ENCODE measurements at regions not wholly inside any gene's neighbourhood (a gene's known extent, or its start where the extent isn't known, plus 50 kb on each side); places are given as distances from the start of the nearest gene placed in this dataset.

- DNase-seq: peak; percentile 25
Measured at GRCh38 chr2:147548451-147548850, 296.4 kb upstream of the ACVR2A start.

GRCh38 chr2:147547440-147547839, 297.4 kb upstream of the ACVR2A start:
- peak; percentile 78 for DNase-seq

DNA sequence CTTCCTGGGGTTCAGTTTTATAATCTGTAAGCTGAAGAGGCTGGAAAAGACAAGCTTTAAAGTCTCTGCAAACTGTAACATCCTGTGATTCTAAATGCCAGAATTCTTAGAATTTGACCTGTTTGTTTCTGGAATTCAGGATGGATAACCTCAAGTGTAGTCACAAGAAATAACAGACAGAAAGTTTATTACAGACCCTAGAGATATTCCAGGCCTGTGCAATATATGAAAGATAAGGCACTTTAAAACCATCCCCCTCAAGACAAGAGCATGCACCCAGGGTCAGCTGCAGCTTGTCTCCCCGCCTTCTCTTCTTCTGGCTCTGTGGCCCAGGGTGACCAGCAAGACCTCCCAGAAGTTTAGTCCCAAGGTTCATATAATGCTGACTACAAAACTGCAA, 298.7 kb upstream of the ACVR2A start:
- peak; percentile 16 for DNase-seq

DNA sequence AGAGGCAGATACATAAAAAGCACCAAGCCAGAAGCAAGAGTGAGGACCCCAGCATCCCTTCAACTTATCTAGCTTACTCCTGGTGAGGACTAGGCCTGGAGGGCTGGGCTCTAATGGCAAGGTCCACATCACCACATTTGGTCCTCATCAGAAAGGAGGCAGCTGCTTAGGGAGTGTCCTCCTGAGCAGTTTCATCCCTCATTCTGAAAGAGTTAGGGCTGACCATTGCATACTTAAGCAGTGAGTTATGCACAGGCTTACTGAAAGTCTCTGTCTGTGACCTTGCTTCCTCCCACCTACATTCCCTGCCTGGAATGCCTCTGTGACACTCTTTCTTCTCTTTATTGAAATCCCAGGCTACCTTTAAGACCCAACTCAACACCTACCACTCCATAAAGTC, 301.8 kb upstream of the ACVR2A start:
- DNase-seq: peak; percentile 77

DNA sequence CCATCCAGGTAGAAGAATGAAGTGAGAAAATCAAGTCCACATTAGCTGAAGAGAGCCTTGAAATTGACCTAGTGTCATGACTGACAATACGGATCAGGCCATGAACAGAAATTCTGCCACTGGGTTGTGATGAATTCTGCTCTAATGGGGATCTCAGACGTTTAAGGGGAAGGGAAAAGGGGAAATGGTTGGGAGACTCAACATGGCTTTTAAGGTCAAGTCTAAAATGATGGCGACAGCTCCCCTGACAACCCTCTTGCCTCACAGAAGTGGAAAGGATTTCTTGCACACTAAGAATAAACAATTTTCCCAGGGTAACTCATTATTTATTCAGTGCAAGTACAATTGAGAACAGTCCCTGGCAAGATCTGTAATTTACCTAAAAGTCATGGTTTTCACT, 302.5 kb upstream of the ACVR2A start:
- DNase-seq: no peak

GRCh38 chr2:147541314-147541713, 303.5 kb upstream of the ACVR2A start:
- DNase-seq: no peak

DNA sequence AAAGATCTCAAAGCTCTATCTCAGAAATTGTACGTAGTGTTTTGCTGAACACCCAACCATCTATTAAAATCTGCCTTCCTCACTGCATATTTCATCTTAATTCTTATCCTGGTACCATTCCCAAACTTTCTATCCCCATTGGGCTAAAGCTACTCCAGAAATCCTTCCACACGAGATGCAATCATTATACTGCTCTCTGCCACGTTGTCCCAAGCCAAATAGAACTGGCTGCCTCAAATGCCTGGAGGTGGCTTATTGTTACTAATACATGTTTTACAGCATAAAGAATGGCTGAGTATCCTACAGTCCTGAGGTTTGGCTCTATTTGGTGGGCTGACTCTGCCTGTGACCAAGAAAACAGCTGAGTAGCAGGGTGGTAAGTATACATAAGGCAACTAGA, 306.0 kb upstream of the ACVR2A start:
- DNase-seq: peak; percentile 78

GRCh38 chr2:147538088-147538487, 306.7 kb upstream of the ACVR2A start:
- peak; percentile 96 for DNase-seq

- no peak for DNase-seq
Measured at GRCh38 chr2:147531269-147531668, 313.6 kb upstream of the ACVR2A start.

DNA sequence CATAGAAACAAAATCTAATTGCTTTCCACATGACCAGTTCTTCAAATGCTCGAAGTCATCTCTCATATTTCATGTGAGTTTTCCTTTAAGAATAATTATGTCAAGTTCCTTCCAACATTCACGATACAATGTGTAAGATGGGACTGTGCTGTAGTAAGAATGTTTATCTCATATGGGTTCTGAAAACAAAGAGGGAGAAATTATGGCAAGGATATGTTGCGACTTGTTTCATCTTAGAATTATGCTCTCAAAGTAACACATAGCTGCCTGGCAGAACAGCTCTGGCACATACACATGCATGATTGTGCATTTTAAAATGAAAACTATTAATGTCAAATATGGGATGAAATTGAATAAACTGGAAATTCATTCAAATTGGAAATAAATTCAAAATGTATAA, 314.8 kb upstream of the ACVR2A start:
- no peak for DNase-seq

GRCh38 chr2:147525819-147526489, 318.9 kb upstream of the ACVR2A start:
- DNase-seq: no peak

DNA sequence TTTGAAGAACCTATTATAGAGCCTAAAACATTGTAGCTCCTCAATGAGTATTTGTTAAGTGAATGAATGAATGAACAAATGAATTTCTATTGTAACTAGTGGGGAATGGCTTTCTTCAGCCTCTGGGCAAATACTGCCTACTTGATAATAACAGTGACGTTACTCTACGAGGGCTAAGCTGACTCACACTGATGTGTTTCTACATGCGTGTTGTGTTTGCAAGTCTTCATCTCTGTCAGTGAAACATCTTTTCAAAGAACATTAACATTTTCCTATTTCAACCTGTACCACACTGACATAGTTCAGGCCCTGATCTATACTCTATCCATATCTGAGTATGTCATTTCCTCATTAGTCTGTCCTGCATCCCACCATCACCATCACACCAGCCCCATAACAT, 319.9 kb upstream of the ACVR2A start:
- DNase-seq: no peak

DNA sequence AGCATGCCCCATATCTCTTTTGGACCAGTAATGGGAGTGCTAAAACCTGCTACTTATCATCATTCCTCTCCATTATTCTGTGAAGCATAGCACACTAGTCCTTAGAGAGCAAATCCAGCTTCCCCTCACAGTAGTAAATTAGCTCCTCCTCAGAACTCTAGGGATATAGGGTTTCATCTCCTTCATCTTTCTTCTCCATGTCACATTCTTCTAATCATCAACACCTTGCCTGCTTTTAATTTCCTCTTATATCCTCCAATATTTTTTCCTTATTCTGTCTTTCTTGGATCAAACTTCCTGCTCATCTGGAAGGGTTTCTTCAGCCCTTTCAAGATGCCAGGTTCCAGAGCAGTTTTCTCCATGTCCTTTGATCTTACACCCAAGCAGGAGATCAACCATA, 321.4 kb upstream of the ACVR2A start:
- DNase-seq: no peak

DNA sequence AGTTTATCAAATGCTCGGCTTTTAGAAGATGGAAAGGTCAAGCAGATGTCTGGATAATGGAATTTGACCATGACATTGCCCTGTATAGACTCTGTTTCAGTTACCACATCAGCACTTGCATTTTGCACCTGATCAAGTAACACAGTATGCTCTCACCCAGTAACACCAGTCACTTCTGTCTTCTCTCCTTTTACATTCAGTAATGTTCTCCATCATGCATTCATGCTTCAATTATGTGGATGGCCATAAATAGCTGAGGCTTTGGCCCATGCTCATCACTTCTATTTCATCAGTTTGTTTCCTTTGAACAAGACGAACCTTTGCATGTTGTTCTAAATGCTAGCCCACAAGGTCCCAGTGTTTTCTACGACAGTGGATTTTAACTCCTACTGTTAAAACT, 322.9 kb upstream of the ACVR2A start:
- DNase-seq: no peak

DNA sequence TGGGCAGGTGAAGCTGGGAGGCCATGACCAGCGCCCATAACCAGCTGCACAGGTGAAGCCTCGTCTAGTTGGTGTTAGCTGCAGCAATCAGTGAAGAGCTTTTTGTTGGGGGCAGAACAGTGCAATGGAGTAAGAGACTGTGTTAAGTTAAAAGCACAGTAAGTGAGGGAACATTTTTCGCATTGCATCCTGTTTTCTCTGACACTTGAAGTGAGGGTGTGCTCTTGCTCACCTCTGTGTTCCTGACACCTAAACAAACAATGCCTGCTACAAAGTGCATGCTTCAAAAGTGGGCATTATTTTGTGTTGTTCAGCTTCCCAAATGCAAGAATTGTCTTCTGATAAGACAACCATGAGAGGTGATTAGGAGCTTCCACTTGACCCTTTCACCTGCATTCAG, 324.0 kb upstream of the ACVR2A start:
- no peak for DNase-seq

- no peak for DNase-seq
Measured at GRCh38 chr2:147519178-147519577, 325.7 kb upstream of the ACVR2A start.

DNA sequence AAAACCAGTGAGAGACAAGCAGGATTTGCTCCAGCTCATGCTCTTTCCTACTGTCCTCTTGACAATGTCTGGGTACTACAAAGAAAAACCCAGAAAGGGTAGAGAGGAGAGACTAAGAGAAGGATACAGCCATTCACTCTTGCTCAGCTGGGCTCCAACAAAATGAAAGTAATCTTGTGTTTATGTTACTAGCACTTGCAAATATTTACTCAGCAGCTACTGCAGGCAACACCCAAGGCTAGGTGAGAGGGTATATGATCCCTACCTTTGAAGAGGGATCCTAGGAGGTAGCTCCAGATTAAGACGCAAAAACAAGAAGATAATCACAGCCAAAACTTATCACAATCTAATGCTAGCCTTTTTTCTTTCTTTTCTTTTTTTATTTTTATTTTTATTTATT, 329.6 kb upstream of the ACVR2A start:
- no peak for DNase-seq

- DNase-seq: no peak
Measured at GRCh38 chr2:147512206-147512605, 332.6 kb upstream of the ACVR2A start.

DNA sequence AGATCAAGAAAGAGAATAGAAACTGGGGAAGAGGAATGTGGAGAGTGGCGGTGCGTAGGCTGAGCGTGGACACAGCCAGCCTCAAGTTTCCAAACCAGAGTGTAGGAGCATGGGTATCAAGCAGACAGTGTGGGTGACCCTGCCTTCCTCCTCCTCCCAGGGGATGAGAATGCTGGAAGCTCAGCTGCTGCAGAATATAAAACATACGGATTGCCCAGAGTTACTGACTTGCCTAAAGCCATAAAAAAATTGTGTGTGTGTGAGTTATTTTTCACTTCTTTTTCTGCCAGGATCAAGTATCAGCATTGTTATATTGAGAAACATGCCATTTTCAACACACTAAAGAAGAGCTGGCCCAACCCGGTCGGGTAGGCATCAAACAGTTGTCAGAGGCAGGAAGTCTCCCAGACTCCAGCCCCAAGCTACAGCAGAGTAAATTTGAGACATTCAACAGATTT, 333.3 kb upstream of the ACVR2A start:
- peak; percentile 52 for DNase-seq

- DNase-seq: no peak
Measured at GRCh38 chr2:147509821-147510220, 335.0 kb upstream of the ACVR2A start.

DNA sequence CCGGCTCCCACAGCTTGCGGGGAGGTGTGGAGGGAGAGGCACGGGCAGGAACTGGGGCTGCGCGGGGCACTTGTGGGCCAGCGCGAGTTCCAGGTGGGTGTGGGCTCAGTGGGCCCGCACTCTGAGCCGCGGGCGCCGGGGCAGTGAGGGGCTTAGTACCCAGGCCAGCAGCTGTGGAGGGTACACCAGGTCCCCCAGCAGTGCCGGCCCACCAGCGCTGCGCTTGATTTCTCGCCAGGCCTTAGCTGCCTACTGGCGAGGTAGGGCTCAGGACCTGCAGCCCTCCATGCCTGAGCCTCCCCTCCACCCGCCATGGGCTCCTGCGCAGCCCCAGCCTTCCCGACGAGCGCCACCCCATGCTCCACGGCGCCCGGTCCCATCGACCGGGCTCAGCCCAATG, 337.9 kb upstream of the ACVR2A start:
- DNase-seq: no peak

- DNase-seq: no peak
Measured at GRCh38 chr2:147502711-147503290, 342.0 kb upstream of the ACVR2A start.

- no peak for DNase-seq
Measured at GRCh38 chr2:147501968-147502367, 342.9 kb upstream of the ACVR2A start.

- no peak for DNase-seq
Measured at GRCh38 chr2:147500819-147501395, 343.9 kb upstream of the ACVR2A start.

DNA sequence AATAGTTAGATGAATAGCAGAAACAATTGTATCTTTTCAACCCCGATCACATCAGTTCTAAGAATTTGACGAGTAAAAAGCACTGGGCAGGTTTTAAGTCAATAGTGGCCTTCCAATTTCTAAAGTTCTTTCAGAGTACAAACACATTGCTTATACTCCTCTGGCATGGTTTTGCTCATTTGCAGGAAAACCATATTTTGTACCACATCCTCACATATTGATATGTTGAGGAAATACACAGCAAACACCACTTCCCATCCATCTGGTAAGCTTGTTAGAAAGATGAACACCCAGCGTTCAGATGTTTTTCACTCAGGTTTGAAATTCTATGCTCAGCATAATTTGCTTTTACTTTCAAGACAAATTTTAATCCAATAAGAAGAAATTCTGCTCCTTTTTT, 344.6 kb upstream of the ACVR2A start:
- no peak for DNase-seq
